GM12878 (cell line): ENCODE measurements at regions not wholly inside any gene's neighbourhood (a gene's known extent, or its start where the extent isn't known, plus 50 kb on each side); places are given as distances from the start of the nearest gene placed in this dataset.

Source experiments
- ATAC-seq: fragments of 200-7000 bp; cut with Tn5 transposase; 3 replicates; pipeline ENCODE4 v1.9.1; 2020; ENCODE audit warnings: mild to moderate bottlenecking, moderate library complexity
- BruUV-seq: library from RNA; stranded (reverse); fragments of 400-500 nt; replicated peaks from 2 replicates; lab custom pipeline; 2021; lab: Mats Ljungman, UMichigan
- CTCF ChIA-PET: fragments of 300-600 bp; sonication (Branson Sonifier 250); formaldehyde crosslinking; extraction: SDS; loops from one replicate; lab custom pipeline; 2021; ENCODE audit warnings: inconsistent platforms; lab: Yijun Ruan, JAX
- POLR2A ChIA-PET: fragments of 350-600 bp; formaldehyde crosslinking; extraction: SDS; loops from one replicate; lab custom pipeline; 2021; ENCODE audit warnings: inconsistent platforms; lab: Charles Lee
- RAD21 ChIA-PET: fragments of 300-600 bp; sonication (Branson Sonifier 250); formaldehyde crosslinking; loops from one replicate; lab custom pipeline; 2023; ENCODE audit warnings: antibody characterized with exemption; ENCODE audit not compliant: unreplicated experiment; lab: Charles Lee
- SMC1A ChIA-PET: fragments of 300-600 bp; sonication (Branson Sonifier 250); formaldehyde crosslinking; loops from one replicate; lab custom pipeline; 2023; ENCODE audit not compliant: unreplicated experiment, uncharacterized antibody; lab: Charles Lee
- DNase-seq: peaks from one replicate; pipeline ENCODE4 v3.0.0-alpha.2; 2011; ENCODE audit warnings: low read depth, low spot score
- FAIRE-seq: peaks from 3 replicates; lab custom pipeline; 2011; peaks lifted over from hg19 to GRCh38; lab: Jason Lieb, UNC
- H2AFZ ChIP-seq: 2 replicates; pipeline ENCODE4 v1.6.0; 2011; ENCODE audit warnings: low read depth, low read length, control low read depth; ENCODE audit not compliant: control insufficient read depth
- H3K27ac ChIP-seq: 2 replicates; pipeline ENCODE4 v1.5.1; 2011; ENCODE audit warnings: control low read depth; ENCODE audit not compliant: control insufficient read depth, insufficient read depth
- H3K27me3 ChIP-seq, 2 experiments: replicated peaks in 1 of 2; 2 replicates each; pipeline versions ENCODE4 v1.6.0 to v1.6.1; 2011; ENCODE audit warnings: low read length in 1 of 2; ENCODE audit not compliant: control insufficient read depth in 2 of 2, insufficient read depth in 2 of 2
- H3K36me3 ChIP-seq, 2 experiments: 2 replicates each; pipeline ENCODE4 v1.5.1; 2011; ENCODE audit warnings: low read length in 1 of 2; ENCODE audit not compliant: control insufficient read depth in 2 of 2, insufficient read depth in 2 of 2
- H3K4me1 ChIP-seq: 2 replicates; pipeline ENCODE4 v1.6.1; 2011; ENCODE audit warnings: mild to moderate bottlenecking, low read length, moderate library complexity, mixed read lengths; ENCODE audit not compliant: control insufficient read depth, insufficient read depth
- H3K4me2 ChIP-seq: 2 replicates; pipeline ENCODE4 v1.6.0; 2011; ENCODE audit warnings: control low read depth; ENCODE audit not compliant: control insufficient read depth, insufficient read depth
- H3K4me3 ChIP-seq: fragments of 200-600 bp; sonication (generic); 2 replicates; pipeline ENCODE4 v1.5.1; 2016
- H3K79me2 ChIP-seq: 2 replicates; pipeline ENCODE4 v1.6.0; 2011; ENCODE audit warnings: low read length; ENCODE audit not compliant: control insufficient read depth, insufficient read depth
- H3K9ac ChIP-seq: 2 replicates; pipeline ENCODE4 v1.8.0; 2011; ENCODE audit warnings: low read length, control low read depth, mixed read lengths; ENCODE audit not compliant: control insufficient read depth, insufficient read depth
- H3K9me3 ChIP-seq: replicated peaks from 3 replicates; pipeline ENCODE4 v1.5.1; 2011; ENCODE audit warnings: mild to moderate bottlenecking, low read length; ENCODE audit not compliant: control insufficient read depth, insufficient read depth
- H4K20me1 ChIP-seq: 2 replicates; pipeline ENCODE4 v1.6.0; 2011; ENCODE audit not compliant: control insufficient read depth, insufficient read depth
- BACH1 ChIP-seq: fragments of 450-650 bp; IDR thresholded peaks from 2 replicates; pipeline ENCODE4 v1.6.1; 2017; ENCODE audit warnings: mild to moderate bottlenecking, borderline replicate concordance
- BHLHE40 ChIP-seq, 2 experiments: fragments of 450-650 bp in 1 of 2; IDR thresholded peaks; 2 replicates each; pipeline ENCODE4 v1.6.1; 2011 to 2017; ENCODE audit warnings: low read depth in 2 of 2, borderline replicate concordance in 1 of 2, improper control_type of control experiment in 1 of 2, low read length in 1 of 2, mild to moderate bottlenecking in 1 of 2
- FOS ChIP-seq: IDR thresholded peaks from 3 replicates; pipeline ENCODE4 v1.6.1; 2011; ENCODE audit warnings: borderline replicate concordance; ENCODE audit not compliant: insufficient read length; ENCODE audit errors: extremely low read depth
- MEF2A ChIP-seq: IDR thresholded peaks from 2 replicates; pipeline ENCODE4 v1.6.1; 2011; ENCODE audit warnings: low read depth, mild to moderate bottlenecking, low read length, moderate library complexity; ENCODE audit not compliant: insufficient read depth
- MEF2B ChIP-seq: fragments of 450-650 bp; IDR thresholded peaks from 2 replicates; pipeline ENCODE4 v1.6.1; 2018; ENCODE audit warnings: mild to moderate bottlenecking, moderate library complexity; ENCODE audit not compliant: partially characterized antibody, poor library complexity, severe bottlenecking
- MYC ChIP-seq: IDR thresholded peaks from 2 replicates; pipeline ENCODE4 v1.6.1; 2011; ENCODE audit warnings: mild to moderate bottlenecking, low read length, moderate library complexity, inconsistent platforms; ENCODE audit not compliant: insufficient read depth, insufficient replicate concordance, insufficient read length, severe bottlenecking
- NBN ChIP-seq: fragments of 450-650 bp; IDR thresholded peaks from 2 replicates; pipeline ENCODE4 v1.6.1; 2016
- NFYB ChIP-seq: IDR thresholded peaks from 2 replicates; pipeline ENCODE4 v1.6.1; 2011; ENCODE audit warnings: low read depth, mild to moderate bottlenecking, low read length, improper control_type of control experiment, moderate library complexity; ENCODE audit not compliant: insufficient read depth
- RB1 ChIP-seq: fragments of 450-650 bp; formaldehyde crosslinking; IDR thresholded peaks from 2 replicates; pipeline ENCODE4 v1.6.1; 2017; ENCODE audit warnings: mild to moderate bottlenecking, borderline replicate concordance
- SKIL ChIP-seq: fragments of 450-650 bp; IDR thresholded peaks from 2 replicates; pipeline ENCODE4 v1.6.1; 2017; ENCODE audit warnings: mild to moderate bottlenecking, low read depth, inconsistent platforms; ENCODE audit not compliant: poor library complexity, severe bottlenecking
- SMAD5 ChIP-seq: IDR thresholded peaks from 2 replicates; pipeline ENCODE4 v1.6.1; 2016; ENCODE audit warnings: antibody characterized with exemption, low read depth
- SMARCA5 ChIP-seq: fragments of 450-650 bp; IDR thresholded peaks from 2 replicates; pipeline ENCODE4 v1.6.1; 2017; ENCODE audit warnings: mild to moderate bottlenecking
- SPI1 ChIP-seq: IDR thresholded peaks from 2 replicates; pipeline ENCODE4 v1.6.1; 2011; ENCODE audit warnings: low read depth, mild to moderate bottlenecking, low read length, moderate library complexity, borderline replicate concordance; ENCODE audit not compliant: insufficient read depth
- TARDBP ChIP-seq: IDR thresholded peaks from 2 replicates; pipeline ENCODE4 v1.6.1; 2016; ENCODE audit warnings: borderline replicate concordance
- YBX1 ChIP-seq: fragments of 450-650 bp; IDR thresholded peaks from 2 replicates; pipeline ENCODE4 v1.6.1; 2016; ENCODE audit warnings: antibody characterized with exemption
- ZBTB4 ChIP-seq: fragments of 450-650 bp; formaldehyde crosslinking; IDR thresholded peaks from 2 replicates; pipeline ENCODE4 v1.4.0; 2022; ENCODE audit warnings: mild to moderate bottlenecking, moderate library complexity
- ZSCAN29 ChIP-seq: fragments of 450-650 bp; IDR thresholded peaks from 2 replicates; pipeline ENCODE4 v1.6.1; 2017; ENCODE audit warnings: mild to moderate bottlenecking, moderate library complexity
- WGBS: methylation state at CpG from one replicate; pipeline ENCODE4 v1.1.6; 2016; ENCODE audit warnings: low lambda C conversion rate; ENCODE audit not compliant: insufficient replicate concordance, insufficient coverage; ENCODE audit errors: missing lambda C conversion rate; 5-methylcytosine and 5-hydroxymethylcytosine counted together
- in situ Hi-C: fragments of 300-500 bp; cut with MboI; formaldehyde crosslinking; loops from 9 replicates; pipeline ENCODE4 v1.14.3; 2018; ENCODE audit warnings: mixed read lengths
- intact Hi-C: fragments of 100-400 bp; cut with micrococcal nuclease; formaldehyde crosslinking; loops from one replicate; pipeline ENCODE4 v1.14.2; 2022; ENCODE audit not compliant: unreplicated experiment

- DNase-seq = no peak
- ATAC-seq = no peak
- Histone ChIP-seq H3K9me3 (no peaks in the 10 kb centered on the region), H3K9ac (no peak overlapping the region), H3K4me1 (no peaks in the 10 kb centered on the region), H3K36me3 (no peaks in the 10 kb centered on the region), H3K4me2 (no peak overlapping the region), H4K20me1 (no peaks in the 10 kb centered on the region), H3K79me2 (no peaks in the 10 kb centered on the region), H3K27me3 (no peaks in the 10 kb centered on the region), H3K4me3 (no peak overlapping the region), H2AFZ (no peak overlapping the region), H3K27ac (no peak overlapping the region)
- SMC1A ChIA-PET = interaction anchor here (0.5 kb wide), 1 partner anchor 120 kb away, joined by 3 read pairs; no protein-coding TSS in a partner anchor
- intact Hi-C loops = no loop called here
- RAD21 ChIA-PET = no interaction called here
- whole genome bisulfite sequencing = 44% methylated on average over 2 of the region's 2 CpGs
- no TSS peak for BruUV-seq
- TF ChIP-seq MEF2A (no peak), RB1 (no peak), BHLHE40 (IDR thresholded peaks at IDR 0.05; ENCODE audit: borderline replicate concordance in 1 of 2, low read depth in 2 of 2, low read length in 1 of 2) (no peak), SPI1 (no peak), ZSCAN29 (no peak), NFYB (no peak), MYC (no peak), TARDBP (no peak), YBX1 (no peak), FOS (no peak), NBN (no peak), SMARCA5 (no peak), SMAD5 (no peak), MEF2B (no peak), SKIL (no peak), ZBTB4 (CRISPR knock-in tag) (no peak), BACH1 (no peak)
- FAIRE-seq = no peak
- POLR2A ChIA-PET = no interaction called here
- in situ Hi-C loops = no loop called here
- CTCF ChIA-PET = no interaction called here
Measured at GRCh38 chr4:91957963-91958362, 345.8 kb upstream of the GRID2 start.
